SU-DHL-6 (cell line): ENCODE measurements at regions not wholly inside any gene's neighbourhood (a gene's known extent, or its start where the extent isn't known, plus 50 kb on each side); places are given as distances from the start of the nearest gene placed in this dataset.
"Not testable (repeated sequence)": the region's sequence is repeated elsewhere in the genome, so short reads cannot be mapped to it uniquely, and the experiment has no call there.

ENCODE experiments used
- H2AFZ ChIP-seq: fragments of 200-600 bp; sonication (generic); 2 replicates; pipeline ENCODE4 v1.6.1; 2014; ENCODE audit warnings: low read depth, mild to moderate bottlenecking, moderate library complexity, mixed read lengths, antibody characterized with exemption, low read length; ENCODE audit not compliant: severe bottlenecking
- H3F3A ChIP-seq: fragments of 200-600 bp; shearing (Covaris generic); 2 replicates; pipeline ENCODE4 v1.6.0; 2016; ENCODE audit warnings: antibody characterized with exemption, mild to moderate bottlenecking; ENCODE audit not compliant: insufficient read depth
- H3K27ac ChIP-seq: fragments of 200-600 bp; sonication (generic); 2 replicates; pipeline ENCODE4 v1.5.1; 2016; ENCODE audit warnings: low read depth, mild to moderate bottlenecking, low read length, moderate library complexity, mixed read lengths
- H3K27me3 ChIP-seq: fragments of 200-600 bp; sonication (generic), shearing (Covaris generic); 2 replicates; pipeline ENCODE4 v1.6.0; 2014; ENCODE audit warnings: mild to moderate bottlenecking, low read length
- H3K36me3 ChIP-seq: fragments of 200-600 bp; sonication (generic); 2 replicates; pipeline ENCODE4 v1.6.1; 2014; ENCODE audit warnings: mild to moderate bottlenecking, low read length, mixed read lengths
- H3K4me2 ChIP-seq: fragments of 300-600, 200-600 bp; shearing (Covaris generic), sonication (generic); 2 replicates; pipeline ENCODE4 v1.6.0; 2014; ENCODE audit warnings: low read length, low read depth, mild to moderate bottlenecking; ENCODE audit not compliant: poor library complexity, severe bottlenecking
- H3K4me3 ChIP-seq: fragments of 200-600 bp; sonication (generic); 2 replicates; pipeline ENCODE4 v1.5.1; 2014; ENCODE audit warnings: antibody characterized with exemption, low read length, mild to moderate bottlenecking, mixed read lengths; ENCODE audit not compliant: insufficient read depth, poor library complexity, severe bottlenecking
- H3K79me2 ChIP-seq: fragments of 200-600 bp; sonication (generic); 2 replicates; pipeline ENCODE4 v1.6.1; 2014; ENCODE audit warnings: mild to moderate bottlenecking, low read length, moderate library complexity; ENCODE audit not compliant: insufficient read depth
- H3K9ac ChIP-seq: fragments of 200-600 bp; sonication (generic); 2 replicates; pipeline ENCODE4 v1.7.0; 2014; ENCODE audit warnings: mild to moderate bottlenecking, low read length
- H3K9me2 ChIP-seq: fragments of 200-600 bp; sonication (generic); replicated peaks from 2 replicates; pipeline ENCODE4 v1.6.1; 2014; ENCODE audit warnings: low read length; ENCODE audit not compliant: insufficient read depth
- H3K9me3 ChIP-seq: fragments of 200-600 bp; sonication (generic); 2 replicates; pipeline ENCODE4 v1.6.1; 2014; ENCODE audit warnings: low read length, mixed read lengths; ENCODE audit not compliant: insufficient read depth
- H4K20me1 ChIP-seq: fragments of 200-600 bp; sonication (generic); 2 replicates; pipeline ENCODE4 v1.6.1; 2014; ENCODE audit warnings: low read depth, mild to moderate bottlenecking, antibody characterized with exemption, low read length, moderate library complexity, mixed read lengths
- EZH2phosphoT487 ChIP-seq: fragments of 200-600 bp; sonication (generic), shearing (Covaris generic); conservative IDR thresholded peaks from 2 replicates; pipeline ENCODE4 v1.6.1; 2018; ENCODE audit warnings: mild to moderate bottlenecking, antibody characterized with exemption, low read length, moderate library complexity, mixed read lengths
- TF ChIP-seq, protein P1 (sequence below): fragments of 200-600 bp; sonication (generic); IDR thresholded peaks from one replicate; pipeline ENCODE4 v1.5.1; 2017; ENCODE audit warnings: antibody characterized with exemption, mild to moderate bottlenecking, low read length, moderate library complexity; ENCODE audit not compliant: insufficient read depth, poor library complexity, severe bottlenecking

DNA sequence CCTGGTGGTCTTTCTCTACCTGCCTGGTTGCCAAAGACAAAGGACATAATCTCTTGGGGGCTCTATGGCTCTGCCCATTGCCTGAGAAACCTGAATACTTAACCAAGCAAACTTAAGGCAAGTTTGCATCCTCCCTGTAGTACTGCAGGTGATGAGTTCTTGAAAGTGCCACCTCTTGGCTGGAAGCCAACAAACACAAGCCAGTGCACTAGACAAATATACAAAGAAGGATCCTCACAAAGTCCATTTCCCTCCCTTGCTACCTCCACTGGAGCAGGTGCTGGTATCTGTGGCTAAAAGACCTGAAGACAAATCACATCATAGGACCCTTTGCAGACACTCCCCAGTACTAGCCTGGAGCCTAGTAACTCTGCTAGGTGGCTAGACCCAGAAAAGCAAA is 772.3 kb downstream of the SI start:
- Histone ChIP-seq H3K9me3 (peaks cover 10% of the 10 kb centered on the region; the same call in 1 of the 2 replicates), H2AFZ (no peak overlapping the region), H3K9ac (no peak overlapping the region)

DNA sequence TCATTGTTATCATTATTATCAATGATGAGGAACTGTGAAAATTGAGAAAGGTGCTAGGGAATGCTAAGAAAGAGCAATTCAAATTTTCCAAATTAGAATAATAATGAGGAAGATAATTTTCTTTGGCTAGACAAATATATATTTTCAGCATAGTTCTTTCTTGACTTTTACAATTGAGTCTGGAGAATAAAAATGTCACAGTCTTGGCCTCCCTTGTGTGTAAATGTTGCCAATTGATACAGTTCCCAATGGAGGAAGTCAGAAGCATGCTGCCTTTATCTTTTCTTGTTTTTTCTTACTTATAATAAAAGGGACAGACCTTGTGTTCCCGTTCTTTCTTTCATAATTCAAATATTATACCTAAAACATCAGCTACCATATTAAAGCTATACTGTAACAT is 774.4 kb downstream of the SI start:
- H3K27ac ChIP-seq, result no peak overlapping the region
- TF ChIP-seq, protein P1, sequence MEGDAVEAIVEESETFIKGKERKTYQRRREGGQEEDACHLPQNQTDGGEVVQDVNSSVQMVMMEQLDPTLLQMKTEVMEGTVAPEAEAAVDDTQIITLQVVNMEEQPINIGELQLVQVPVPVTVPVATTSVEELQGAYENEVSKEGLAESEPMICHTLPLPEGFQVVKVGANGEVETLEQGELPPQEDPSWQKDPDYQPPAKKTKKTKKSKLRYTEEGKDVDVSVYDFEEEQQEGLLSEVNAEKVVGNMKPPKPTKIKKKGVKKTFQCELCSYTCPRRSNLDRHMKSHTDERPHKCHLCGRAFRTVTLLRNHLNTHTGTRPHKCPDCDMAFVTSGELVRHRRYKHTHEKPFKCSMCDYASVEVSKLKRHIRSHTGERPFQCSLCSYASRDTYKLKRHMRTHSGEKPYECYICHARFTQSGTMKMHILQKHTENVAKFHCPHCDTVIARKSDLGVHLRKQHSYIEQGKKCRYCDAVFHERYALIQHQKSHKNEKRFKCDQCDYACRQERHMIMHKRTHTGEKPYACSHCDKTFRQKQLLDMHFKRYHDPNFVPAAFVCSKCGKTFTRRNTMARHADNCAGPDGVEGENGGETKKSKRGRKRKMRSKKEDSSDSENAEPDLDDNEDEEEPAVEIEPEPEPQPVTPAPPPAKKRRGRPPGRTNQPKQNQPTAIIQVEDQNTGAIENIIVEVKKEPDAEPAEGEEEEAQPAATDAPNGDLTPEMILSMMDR, result no peak
- no peak for TF ChIP-seq EZH2phosphoT487
- H3K36me3 ChIP-seq, result no peaks in the 10 kb centered on the region
- no peak overlapping the region for H2AFZ ChIP-seq
- no peaks in the 10 kb centered on the region for H3K79me2 ChIP-seq
- no peaks in the 10 kb centered on the region for H4K20me1 ChIP-seq
- H3F3A ChIP-seq, result no peaks in the 10 kb centered on the region
- H3K27me3 ChIP-seq, result no peaks in the 10 kb centered on the region
- H3K4me3 ChIP-seq, result no peak overlapping the region
- peaks cover 10% of the 10 kb centered on the region; the same call in 1 of the 2 replicates for H3K9me3 ChIP-seq
- no peaks in the 10 kb centered on the region for H3K9me2 ChIP-seq
- no peak overlapping the region for H3K9ac ChIP-seq
- H3K4me2 ChIP-seq, result no peak overlapping the region

More for the DNA sequence above, 772.3 kb downstream of the SI start:
- no peak for TF ChIP-seq EZH2phosphoT487
- TF ChIP-seq, protein P1, result no peak
- Histone ChIP-seq H3K79me2 (no peaks in the 10 kb centered on the region), H3K9me2 (no peaks in the 10 kb centered on the region), H3K36me3 (no peaks in the 10 kb centered on the region), H4K20me1 (no peaks in the 10 kb centered on the region), H3K4me2 (no peak overlapping the region), H3K27me3 (no peaks in the 10 kb centered on the region), H3K4me3 (no peak overlapping the region), H3K27ac (no peak overlapping the region), H3F3A (no peaks in the 10 kb centered on the region)

DNA sequence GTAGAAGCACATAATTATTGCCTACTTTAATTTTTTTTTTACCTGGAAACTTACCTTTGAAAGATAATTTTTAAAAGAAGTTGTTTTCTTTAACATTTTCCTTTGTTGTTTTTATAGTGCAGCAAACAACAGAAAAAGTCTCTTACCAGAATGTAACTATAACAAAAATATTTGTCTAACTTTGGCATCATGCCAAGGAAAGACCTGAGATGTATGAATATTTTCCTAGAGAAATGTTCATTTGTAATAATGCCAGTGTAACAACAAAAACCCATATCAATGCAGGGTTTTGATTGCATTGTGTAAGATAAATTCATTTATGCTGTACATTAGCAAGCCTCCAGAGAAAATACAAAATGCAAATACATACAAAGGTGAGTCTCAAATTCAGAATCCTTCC is 775.7 kb downstream of the SI start:
- Histone ChIP-seq H2AFZ (no peak overlapping the region), H3K27ac (no peak overlapping the region), H3K27me3 (no peaks in the 10 kb centered on the region), H3K9me2 (no peaks in the 10 kb centered on the region), H3K9ac (no peak overlapping the region), H3F3A (no peaks in the 10 kb centered on the region), H3K36me3 (no peaks in the 10 kb centered on the region), H3K4me3 (no peak overlapping the region), H4K20me1 (no peaks in the 10 kb centered on the region), H3K9me3 (peaks cover 4% of the 10 kb centered on the region; the same call in 1 of the 2 replicates), H3K4me2 (no peak overlapping the region), H3K79me2 (no peaks in the 10 kb centered on the region)
- no peak for TF ChIP-seq EZH2phosphoT487
- TF ChIP-seq, protein P1, result no peak

DNA sequence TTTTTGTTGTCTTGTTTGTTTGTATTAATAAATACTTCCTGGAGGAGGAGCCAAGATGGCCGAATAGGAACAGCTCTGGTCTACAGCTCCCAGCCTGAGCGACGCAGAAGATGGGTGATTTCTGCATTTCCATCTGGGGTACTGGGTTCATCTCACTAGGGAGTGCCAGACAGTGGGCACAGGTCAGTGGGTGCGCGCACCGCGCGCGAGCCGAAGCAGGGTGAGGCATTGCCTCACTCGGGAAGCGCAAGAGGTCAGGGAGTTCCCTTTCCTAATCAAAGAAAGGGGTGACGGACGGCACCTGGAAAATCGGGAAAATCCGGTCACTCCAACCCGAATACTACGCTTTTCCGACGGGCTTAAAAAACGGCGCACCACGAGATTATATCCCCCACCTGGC is 786.8 kb downstream of the SI start:
- H3K36me3 ChIP-seq, H3K79me2 ChIP-seq, H3K27ac ChIP-seq, H3K4me2 ChIP-seq, H3F3A ChIP-seq, H3K9ac ChIP-seq, H4K20me1 ChIP-seq, H3K4me3 ChIP-seq, H3K27me3 ChIP-seq, H3K9me3 ChIP-seq, H2AFZ ChIP-seq, H3K9me2 ChIP-seq: not testable (repeated sequence)
